Muscle of leg (tissue), 3 donors: ENCODE measurements at regions not wholly inside any gene's neighbourhood (a gene's known extent, or its start where the extent isn't known, plus 50 kb on each side); places are given as distances from the start of the nearest gene placed in this dataset.

ENCODE experiments used
- DNase-seq: peaks from one replicate; pipeline ENCODE4 v3.0.0; 2013
- H3K27ac ChIP-seq: one replicate; pipeline ENCODE4 v1.5.1; 2013; ENCODE audit warnings: mild to moderate bottlenecking, low read length, control low read depth
- H3K27me3 ChIP-seq: one replicate; pipeline ENCODE4 v1.6.1; 2013; ENCODE audit warnings: low read length; ENCODE audit not compliant: control insufficient read depth, insufficient read depth
- H3K36me3 ChIP-seq: one replicate; pipeline ENCODE4 v1.6.1; 2013; ENCODE audit warnings: low read length; ENCODE audit not compliant: control insufficient read depth, insufficient read depth
- H3K4me1 ChIP-seq: one replicate; pipeline ENCODE4 v1.6.1; 2013; ENCODE audit warnings: low read length; ENCODE audit not compliant: control insufficient read depth, insufficient read depth
- H3K4me3 ChIP-seq: one replicate; pipeline ENCODE4 v1.5.1; 2013; ENCODE audit warnings: low read length, control low read depth
- H3K9me3 ChIP-seq: replicated peaks from 2 replicates; pipeline ENCODE4 v1.6.1; 2013; ENCODE audit warnings: low read depth, low read length; ENCODE audit not compliant: control insufficient read depth
- WGBS: methylation state at CpG from one replicate; pipeline ENCODE4 v1.1.5; 2013; ENCODE audit warnings: missing lambda C conversion rate; ENCODE audit not compliant: insufficient coverage; 5-methylcytosine and 5-hydroxymethylcytosine counted together

DNA sequence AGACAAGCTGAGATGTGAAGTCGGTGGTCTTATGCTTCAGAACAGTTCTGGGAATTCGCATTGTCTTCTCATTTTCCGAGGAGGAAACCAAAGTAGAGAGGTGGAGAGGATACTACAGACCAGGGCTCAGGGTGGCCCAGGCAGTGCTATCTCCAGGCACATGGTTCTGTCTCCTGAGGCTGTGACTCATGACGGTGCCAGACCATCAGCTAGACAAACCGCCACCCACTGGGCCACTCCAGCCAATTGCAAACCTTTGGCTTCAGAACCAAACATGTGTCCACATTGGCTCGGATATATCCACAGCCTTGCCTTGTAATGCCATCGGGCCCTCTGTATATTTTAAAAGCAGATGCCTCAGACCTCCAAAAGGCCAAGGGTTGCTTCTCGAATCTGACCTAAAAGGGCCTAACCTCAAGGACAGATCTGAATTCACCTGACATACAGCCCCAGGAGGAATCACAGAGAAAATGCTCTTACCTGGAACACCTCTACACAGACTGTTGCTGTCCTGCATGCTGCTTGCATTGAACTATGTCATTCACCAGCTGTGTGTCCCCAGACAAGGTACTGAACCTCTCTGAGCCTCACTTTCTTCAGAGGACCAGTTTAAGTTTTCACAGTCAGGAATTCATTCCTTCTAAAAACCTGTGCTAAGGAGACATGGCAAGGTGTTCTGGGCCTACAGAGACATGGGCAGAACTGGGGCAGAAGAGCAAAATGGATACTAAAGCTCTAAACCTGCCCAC, 224.9 kb upstream of the JUN start:
- DNase-seq = no peak
- Histone ChIP-seq H3K4me1 (peaks cover 11% of the 10 kb centered on the region), H3K27ac (no peak overlapping the region), H3K4me3 (no peak overlapping the region), H3K27me3 (no peaks in the 10 kb centered on the region), H3K9me3 (no peaks in the 10 kb centered on the region), H3K36me3 (no peaks in the 10 kb centered on the region)
- WGBS = 79% methylated on average over 8 of the region's 8 CpGs

GRCh38 chr1:59011663-59012062, 227.8 kb upstream of the JUN start:
- DNase-seq = no peak
- 100% methylated on average over 1 of the region's 3 CpGs for WGBS
- no peaks in the 10 kb centered on the region for H3K9me3 ChIP-seq
- no peak overlapping the region for H3K4me3 ChIP-seq
- no peaks in the 10 kb centered on the region for H3K36me3 ChIP-seq
- H3K4me1 ChIP-seq = peaks cover 31% of the 10 kb centered on the region
- H3K27me3 ChIP-seq = no peaks in the 10 kb centered on the region
- H3K27ac ChIP-seq = no peak overlapping the region

DNA sequence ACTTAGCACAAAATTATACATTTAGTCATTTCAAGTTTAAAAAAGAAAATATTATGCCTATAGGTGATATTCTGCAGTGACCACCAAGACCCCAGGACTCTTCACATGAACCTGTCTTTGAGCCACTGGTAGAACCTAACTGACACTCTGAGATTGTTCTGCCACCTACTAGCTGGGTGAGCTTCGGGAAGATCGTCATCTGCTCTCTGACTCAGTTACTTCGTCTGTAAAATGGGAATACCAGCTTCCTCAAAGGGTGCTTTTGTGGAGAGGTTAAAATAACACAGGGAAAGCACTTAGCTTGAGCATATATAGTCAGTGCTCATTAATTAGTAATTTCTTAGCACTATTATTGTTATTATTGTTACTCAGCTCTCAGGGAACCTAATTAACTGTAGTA, 228.5 kb upstream of the JUN start:
- Histone ChIP-seq H3K9me3 (no peaks in the 10 kb centered on the region), H3K27ac (no peak overlapping the region), H3K4me1 (peaks cover 34% of the 10 kb centered on the region), H3K36me3 (no peaks in the 10 kb centered on the region), H3K4me3 (no peak overlapping the region), H3K27me3 (no peaks in the 10 kb centered on the region)
- DNase-seq = no peak
- no CpG with 5 or more reads among the region's 3 CpGs for WGBS

DNA sequence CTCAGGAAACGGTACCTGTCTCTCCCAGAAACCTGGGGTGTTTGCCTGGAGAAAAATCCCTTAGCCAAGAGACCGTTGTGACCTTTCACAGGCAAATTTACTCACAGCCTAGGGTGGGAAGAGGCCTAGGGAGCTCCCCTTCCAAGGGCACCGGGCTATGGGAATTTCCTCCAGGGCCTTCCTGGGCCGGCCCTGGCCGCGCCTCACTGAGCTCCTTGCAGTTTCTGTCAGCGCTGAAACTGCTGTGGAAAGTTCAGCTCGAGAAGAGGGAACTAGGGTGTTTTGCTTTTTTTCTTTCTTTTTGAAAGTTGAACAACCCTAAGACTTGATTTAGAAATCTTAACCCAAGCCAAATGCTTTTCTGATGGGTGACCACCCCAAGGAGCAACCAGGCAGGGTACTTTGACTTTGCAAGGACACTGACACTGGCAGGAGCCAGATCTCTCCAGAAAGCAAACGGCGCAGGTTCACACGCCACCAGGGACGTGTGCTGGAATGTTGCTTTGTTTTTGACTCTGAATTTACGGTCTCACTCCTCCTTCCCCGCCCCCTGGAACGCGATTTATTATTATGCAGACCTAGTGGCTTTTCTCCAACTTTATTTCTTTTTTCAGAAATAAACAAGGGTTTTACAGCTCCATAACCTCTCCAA, 229.6 kb upstream of the JUN start:
- Histone ChIP-seq H3K36me3 (no peaks in the 10 kb centered on the region), H3K9me3 (no peaks in the 10 kb centered on the region), H3K27ac (peak overlapping the region; percentile 85), H3K4me1 (peaks cover 35% of the 10 kb centered on the region), H3K4me3 (no peak overlapping the region), H3K27me3 (no peaks in the 10 kb centered on the region)
- 6% methylated on average over 6 of the region's 16 CpGs for WGBS
- DNase-seq = peak; percentile 78

DNA sequence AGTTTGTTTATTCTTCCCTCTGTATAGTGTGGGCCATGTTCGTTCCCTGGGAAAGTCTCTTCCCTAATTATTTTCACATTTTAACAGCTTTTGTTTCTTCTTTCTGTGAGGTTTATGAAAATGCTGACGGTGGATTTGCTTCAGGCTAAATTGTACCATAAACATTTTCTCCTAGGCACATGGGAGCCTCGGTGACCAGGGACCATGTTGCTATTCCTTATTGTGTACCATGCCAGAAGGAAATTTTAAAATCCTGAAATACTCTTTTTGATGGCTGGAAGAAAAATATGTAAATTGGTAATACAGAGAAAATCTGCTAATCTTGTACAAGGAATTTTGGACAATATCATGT, 230.1 kb upstream of the JUN start:
- H3K4me3 ChIP-seq = no peak overlapping the region
- no peak for DNase-seq
- peaks cover 38% of the 10 kb centered on the region for H3K4me1 ChIP-seq
- H3K9me3 ChIP-seq = no peaks in the 10 kb centered on the region
- no peaks in the 10 kb centered on the region for H3K36me3 ChIP-seq
- no peaks in the 10 kb centered on the region for H3K27me3 ChIP-seq
- no CpG with 5 or more reads among the region's 3 CpGs for WGBS
- peak overlapping the region; percentile 85 for H3K27ac ChIP-seq

GRCh38 chr1:59014827-59015226, 231.0 kb upstream of the JUN start:
- Histone ChIP-seq H3K4me1 (peaks cover 47% of the 10 kb centered on the region), H3K4me3 (no peak overlapping the region), H3K27me3 (no peaks in the 10 kb centered on the region), H3K27ac (no peak overlapping the region), H3K36me3 (no peaks in the 10 kb centered on the region), H3K9me3 (no peaks in the 10 kb centered on the region)
- DNase-seq = no peak
- 100% methylated on average over 2 of the region's 2 CpGs for WGBS

DNA sequence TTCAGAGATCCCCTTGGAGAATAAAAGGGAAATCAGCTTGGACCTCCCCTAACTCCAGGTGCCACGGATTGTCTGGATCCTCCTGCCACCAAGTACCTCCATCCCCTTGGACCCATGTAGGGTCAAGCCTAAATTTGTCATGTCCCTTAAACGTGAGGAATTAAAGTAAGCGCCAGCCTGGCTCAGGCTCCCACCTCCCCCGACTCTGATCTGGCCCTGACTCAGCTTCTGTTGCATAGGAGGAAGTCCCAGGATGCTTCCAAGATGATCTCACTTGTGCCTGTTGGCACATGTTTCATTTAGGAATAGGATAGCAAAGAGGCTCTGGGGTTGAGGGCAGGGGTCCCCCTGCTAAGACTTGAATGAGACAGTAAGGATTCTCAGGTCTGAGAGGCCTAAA, 231.9 kb upstream of the JUN start:
- no peaks in the 10 kb centered on the region for H3K9me3 ChIP-seq
- peaks cover 56% of the 10 kb centered on the region for H3K4me1 ChIP-seq
- H3K27me3 ChIP-seq = no peaks in the 10 kb centered on the region
- H3K4me3 ChIP-seq = no peak overlapping the region
- H3K27ac ChIP-seq = peak overlapping the region; percentile 59
- H3K36me3 ChIP-seq = no peaks in the 10 kb centered on the region
- peak; percentile 48 for DNase-seq
- WGBS = 48% methylated on average over 3 of the region's 4 CpGs

DNA sequence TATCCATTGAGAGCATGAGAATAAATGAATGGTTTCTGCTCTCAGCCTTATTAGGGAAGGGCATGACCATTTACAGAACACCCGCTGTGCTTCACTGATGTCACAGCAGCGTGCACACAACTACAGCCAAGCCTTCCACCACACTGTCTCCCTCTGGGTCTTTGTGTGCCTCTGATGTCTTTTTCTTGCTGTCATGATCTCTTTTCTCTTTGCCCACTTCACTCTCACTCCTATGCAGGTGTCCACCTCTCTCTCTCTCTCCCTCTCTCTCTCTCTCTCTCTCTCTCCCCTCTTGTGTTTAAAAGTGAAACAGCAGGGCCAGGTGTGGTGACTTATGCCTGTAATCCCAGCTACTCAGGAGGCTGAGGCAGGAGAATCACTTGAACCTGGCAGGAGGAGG, 232.5 kb upstream of the JUN start:
- Histone ChIP-seq H3K4me3 (no peak overlapping the region), H3K4me1 (peaks cover 56% of the 10 kb centered on the region), H3K9me3 (no peaks in the 10 kb centered on the region), H3K27ac (no peak overlapping the region), H3K36me3 (no peaks in the 10 kb centered on the region), H3K27me3 (no peaks in the 10 kb centered on the region)
- WGBS = 88% methylated on average over 2 of the region's 2 CpGs
- no peak for DNase-seq

GRCh38 chr1:59017501-59018231, 233.8 kb upstream of the JUN start:
- no peak overlapping the region for H3K4me3 ChIP-seq
- no peak for DNase-seq
- H3K4me1 ChIP-seq = peaks cover 56% of the 10 kb centered on the region
- no peak overlapping the region for H3K27ac ChIP-seq
- no peaks in the 10 kb centered on the region for H3K36me3 ChIP-seq
- no peaks in the 10 kb centered on the region for H3K27me3 ChIP-seq
- H3K9me3 ChIP-seq = no peaks in the 10 kb centered on the region
- WGBS = 75% methylated on average over 5 of the region's 8 CpGs

GRCh38 chr1:59018446-59018845, 234.6 kb upstream of the JUN start:
- H3K27ac ChIP-seq = peak overlapping the region; percentile 86
- no peaks in the 10 kb centered on the region for H3K27me3 ChIP-seq
- 100% methylated on average over 1 of the region's 6 CpGs for WGBS
- no peak for DNase-seq
- no peaks in the 10 kb centered on the region for H3K9me3 ChIP-seq
- no peaks in the 10 kb centered on the region for H3K36me3 ChIP-seq
- peaks cover 50% of the 10 kb centered on the region for H3K4me1 ChIP-seq
- H3K4me3 ChIP-seq = no peak overlapping the region
